Right kidney (tissue), 1 donor: ENCODE measurements at regions not wholly inside any gene's neighbourhood (a gene's known extent, or its start where the extent isn't known, plus 50 kb on each side); places are given as distances from the start of the nearest gene placed in this dataset.
"Not testable (repeated sequence)": the region's sequence is repeated elsewhere in the genome, so short reads cannot be mapped to it uniquely, and the experiment has no call there.

Source experiments
- DNase-seq: peaks from one replicate; pipeline ENCODE4 v3.0.0-alpha.2; 2016

DNA sequence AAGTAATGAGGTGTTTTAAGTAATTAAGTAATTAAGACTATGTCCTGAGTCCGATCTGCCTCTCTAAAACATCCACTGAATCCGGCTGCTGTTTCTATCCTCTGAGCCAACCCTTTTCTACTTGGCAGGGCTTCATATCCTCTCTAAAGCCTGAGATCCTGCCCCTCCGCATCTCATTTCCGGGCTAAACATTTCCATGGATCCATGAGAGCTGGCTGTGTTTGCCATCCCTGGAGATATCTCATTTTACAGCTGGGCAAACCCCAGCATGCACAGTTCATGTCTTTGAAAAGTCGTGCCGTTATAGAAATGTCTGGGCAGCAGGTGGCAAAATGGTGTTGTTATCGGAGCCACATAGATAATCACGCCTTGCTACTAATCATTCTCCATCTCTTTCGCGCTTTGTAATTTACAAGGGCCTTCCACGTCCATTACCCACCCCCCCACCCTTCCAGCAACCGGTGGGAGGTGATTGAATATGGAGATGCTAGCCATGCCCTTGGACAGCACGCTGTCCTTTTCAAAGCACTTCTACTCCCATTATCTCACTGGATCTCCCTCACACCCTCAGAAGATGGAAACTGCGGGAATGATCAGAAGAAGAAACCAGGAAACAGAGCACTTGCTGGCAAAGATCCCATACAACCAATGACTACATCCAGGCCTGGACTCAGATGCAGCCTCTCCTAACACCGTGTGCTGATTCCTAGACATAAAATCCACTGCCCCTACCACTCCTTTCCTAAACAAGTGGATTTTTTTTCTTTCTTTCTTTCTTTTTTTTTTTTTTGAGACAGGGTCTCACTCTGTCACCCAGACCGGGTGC, 1189.2 kb downstream of the TYW1 start:
- no peak for DNase-seq

DNA sequence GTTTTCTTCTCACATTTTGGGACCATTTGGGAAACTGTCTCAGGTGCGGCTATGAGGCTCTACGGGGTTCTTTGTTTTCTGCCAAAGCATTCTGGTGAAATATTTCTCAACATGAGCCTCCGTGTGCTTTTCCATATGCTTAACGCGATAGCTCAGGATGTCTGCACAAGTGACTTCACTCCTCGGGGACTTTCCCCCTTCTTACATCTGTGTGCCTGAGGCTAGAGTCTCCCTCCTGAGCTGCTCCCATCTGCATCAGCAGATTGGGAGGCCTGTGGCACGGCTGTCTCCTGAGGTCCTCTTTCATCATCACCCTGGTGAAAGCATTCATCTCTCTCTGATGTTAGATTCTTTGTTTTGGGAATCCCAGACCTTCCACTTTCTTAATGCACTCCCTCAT, 1190.9 kb downstream of the TYW1 start:
- DNase-seq, result no peak

GRCh38 chr7:68192941-68193340, 1196.3 kb downstream of the TYW1 start:
- no peak for DNase-seq

DNA sequence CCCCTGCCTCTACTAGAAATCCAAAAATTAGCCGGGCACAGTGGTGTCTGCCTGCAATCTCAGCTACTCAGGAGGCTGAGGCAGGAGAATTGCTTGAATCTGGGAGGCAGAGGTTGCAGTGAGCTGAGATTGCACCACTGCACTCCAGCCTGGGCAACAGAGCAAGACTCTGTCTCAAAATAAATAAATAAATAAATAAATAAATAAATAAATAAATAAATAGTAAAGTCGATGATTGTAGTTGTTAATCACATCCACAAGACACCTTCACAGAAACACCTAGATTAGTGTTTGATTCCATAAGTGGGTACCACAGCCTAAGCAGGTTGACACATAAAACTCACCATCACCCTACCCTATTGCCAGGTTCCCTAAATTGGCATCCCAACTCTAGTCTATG, 1199.0 kb downstream of the TYW1 start:
- not testable (repeated sequence) for DNase-seq

- no peak for DNase-seq
These were observed 1203.5 kb downstream of the TYW1 start for GRCh38 chr7:68200051-68200670.

DNA sequence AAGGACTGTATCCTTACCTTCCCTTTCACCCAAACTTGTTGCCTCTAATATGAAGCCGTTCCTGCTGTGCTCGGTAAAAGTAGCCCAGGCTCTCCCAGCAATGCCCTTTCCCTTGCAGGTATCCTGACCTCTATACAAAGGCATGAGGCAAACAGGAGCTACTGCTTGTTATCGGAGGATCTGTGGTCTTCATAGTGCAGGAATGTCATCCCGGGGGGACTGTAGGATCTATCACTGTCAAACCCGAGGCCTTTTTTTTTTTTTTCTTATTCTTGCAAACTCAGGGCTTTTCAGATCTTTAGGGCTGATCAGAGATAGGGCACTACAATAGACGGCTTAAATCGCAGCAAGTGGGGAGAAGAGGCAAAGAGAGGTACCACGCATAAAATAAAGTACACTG, 1206.6 kb downstream of the TYW1 start:
- DNase-seq, result no peak

DNA sequence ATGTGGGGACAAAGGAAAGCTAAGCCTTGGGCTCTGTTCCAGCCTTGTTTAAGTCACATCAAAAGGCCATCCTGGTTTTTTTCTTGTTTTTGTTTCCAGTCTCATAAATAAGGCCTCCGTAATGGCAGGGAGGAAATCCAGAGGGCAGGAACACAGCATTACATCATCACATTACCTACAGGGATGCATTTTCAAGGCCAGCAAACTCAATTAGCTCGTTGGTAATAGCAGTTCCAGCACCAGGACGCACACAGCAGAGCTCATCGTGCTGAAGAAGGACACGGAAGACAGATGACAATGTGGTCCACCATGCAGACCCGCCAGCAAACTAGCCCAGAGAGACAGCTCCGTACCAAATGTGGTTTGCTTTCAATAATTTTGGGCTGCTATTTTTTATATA, 1209.2 kb downstream of the TYW1 start:
- DNase-seq, result no peak

GRCh38 chr7:68206946-68207485, 1210.4 kb downstream of the TYW1 start:
- DNase-seq, result no peak

DNA sequence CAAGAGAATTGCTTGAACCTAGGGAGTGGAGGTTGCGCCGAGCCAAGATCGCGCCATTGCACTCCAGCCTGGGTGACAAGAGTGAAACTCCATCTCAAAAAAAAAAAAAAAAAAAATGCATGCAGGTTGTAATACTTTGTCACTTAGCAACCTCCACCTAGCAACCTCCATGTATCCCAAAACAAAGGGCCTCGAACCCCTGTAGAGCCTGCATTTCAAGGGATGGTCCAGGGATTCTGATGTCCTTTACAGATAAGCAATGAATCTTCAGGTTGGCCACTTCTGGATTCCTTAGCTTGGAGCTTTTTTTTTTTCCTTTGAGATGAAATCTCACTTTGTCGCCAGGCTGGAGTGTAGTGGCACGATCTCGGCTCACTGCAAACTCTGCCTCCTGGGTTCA, 1211.0 kb downstream of the TYW1 start:
- DNase-seq, result no peak

DNA sequence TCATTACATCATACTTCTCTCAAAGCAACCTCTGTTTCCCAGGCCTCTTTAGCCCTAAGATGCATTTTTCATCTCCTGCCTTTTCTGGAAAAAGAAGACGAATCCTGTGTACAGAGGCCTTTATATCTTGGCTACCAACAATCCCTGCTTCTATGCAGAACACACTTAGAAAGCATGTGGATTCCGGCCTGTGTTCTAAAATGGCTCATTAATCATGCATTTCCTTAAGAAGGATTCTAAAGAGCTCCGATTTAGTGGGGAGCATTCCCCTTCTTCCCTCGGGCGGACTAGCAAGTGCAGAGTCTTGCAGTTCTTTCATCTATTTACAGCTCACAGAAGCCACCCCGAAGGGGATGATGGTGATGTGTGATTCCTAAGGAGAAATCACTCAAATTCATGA, 1212.9 kb downstream of the TYW1 start:
- no peak for DNase-seq

GRCh38 chr7:68213838-68214237, 1217.2 kb downstream of the TYW1 start:
- no peak for DNase-seq

GRCh38 chr7:68216051-68216450, 1219.4 kb downstream of the TYW1 start:
- DNase-seq, result no peak

DNA sequence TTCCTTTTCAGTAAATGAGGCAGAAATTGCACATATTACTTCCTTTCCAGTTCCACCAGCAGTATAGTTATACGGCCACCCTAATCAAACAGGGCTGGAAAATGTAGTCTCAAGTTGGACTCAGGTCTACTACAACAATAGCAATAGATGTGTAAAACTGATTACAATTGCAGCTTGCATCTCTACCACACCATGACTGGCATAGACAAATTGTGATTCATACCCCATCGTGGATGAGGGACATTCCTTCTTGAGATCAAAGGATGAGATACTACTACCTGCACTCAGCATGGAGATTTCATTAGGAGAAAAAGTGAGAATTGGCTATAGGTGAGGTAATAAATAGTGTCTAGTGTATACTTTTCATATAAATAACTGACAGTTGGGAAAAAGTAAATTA, 1220.8 kb downstream of the TYW1 start:
- no peak for DNase-seq

DNA sequence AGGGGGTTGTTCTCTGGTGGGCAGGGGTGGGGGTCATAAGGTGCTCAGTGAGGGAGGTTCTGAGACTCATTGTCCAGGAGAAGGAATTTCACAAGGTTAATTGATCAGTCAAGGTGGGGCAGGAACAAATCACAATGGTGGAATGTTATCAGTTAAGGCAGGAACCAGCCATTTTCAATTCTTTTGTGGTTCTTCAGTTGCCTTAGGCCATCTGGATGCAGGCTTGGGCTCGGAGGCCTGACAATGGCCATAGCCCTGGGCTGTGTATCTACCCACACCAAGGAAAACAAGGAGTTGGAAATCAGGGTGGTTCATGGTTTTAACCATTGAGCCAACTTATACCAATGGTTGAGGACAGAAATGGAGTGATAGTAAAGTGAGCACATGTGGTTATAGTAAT, 1221.8 kb downstream of the TYW1 start:
- DNase-seq, result no peak

GRCh38 chr7:68222311-68222710, 1225.7 kb downstream of the TYW1 start:
- DNase-seq, result no peak

GRCh38 chr7:68224041-68224741, 1227.6 kb downstream of the TYW1 start:
- DNase-seq, result peak; percentile 32

DNA sequence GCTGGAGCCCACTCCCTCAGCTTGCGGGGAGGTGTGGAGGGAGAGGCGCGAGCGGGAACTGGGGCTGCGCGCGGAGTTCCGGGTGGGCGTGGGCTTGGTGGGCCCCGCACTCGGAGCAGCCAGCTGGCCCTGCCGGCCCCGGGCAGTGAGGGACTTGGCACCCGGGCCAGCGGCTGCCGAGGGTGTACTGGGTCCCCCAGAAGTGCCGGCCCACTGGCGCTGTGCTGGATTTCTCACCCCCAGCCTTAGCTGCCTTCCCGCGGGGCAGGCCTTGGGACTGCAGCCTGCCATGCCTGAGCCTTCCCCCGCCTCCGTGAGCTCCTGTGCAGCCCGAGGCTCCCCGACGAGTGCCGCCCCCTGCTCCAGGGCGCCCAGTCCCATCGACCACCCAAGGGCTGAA, 1234.4 kb downstream of the TYW1 start:
- not testable (repeated sequence) for DNase-seq

DNA sequence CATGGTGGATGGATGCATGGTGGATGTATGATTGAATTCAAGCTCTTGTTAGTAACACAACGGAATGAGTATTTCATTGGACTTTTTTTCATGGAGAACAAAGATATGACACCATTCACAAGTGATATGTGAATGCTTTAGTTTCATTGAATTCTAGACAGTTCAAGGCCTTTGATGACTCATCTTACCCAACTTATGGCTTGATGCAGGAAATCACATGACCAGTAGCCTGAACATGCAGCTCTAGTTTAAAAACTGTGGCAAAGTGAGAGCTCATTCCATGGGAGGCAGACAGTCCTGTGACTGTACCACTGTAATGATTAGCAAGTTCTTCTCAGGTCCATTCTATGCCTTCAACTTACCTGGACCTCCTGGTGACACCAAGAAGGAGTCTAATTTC, 1239.3 kb downstream of the TYW1 start:
- DNase-seq, result no peak

DNA sequence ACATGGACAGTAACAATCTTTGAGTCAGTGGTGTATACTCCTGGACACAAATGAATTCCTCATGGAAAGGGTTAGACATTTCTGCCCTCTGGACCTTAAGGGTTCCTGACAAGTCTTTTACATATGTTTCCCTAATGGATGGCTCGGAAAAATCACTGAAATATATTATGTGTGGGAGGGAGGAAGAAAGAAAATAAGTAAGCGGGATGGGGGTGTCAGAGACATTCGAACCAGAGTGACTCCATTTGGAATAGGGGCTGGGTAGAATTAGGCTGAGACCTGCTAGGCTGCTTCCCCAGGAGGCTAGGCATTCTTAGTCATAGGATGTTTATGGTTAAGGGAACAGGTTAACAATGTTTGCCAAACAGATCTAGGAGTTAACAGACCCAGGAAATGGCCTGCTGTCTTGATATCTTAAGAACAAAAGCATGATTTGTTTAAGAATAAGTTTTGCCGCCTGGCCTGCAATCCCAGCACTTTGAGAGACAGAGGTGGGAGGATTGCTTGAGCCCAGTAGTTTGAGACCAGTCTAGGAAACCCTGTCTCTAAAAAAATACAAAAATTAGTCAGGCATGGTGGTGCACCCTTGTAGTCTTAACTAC, 1241.7 kb downstream of the TYW1 start:
- no peak for DNase-seq

GRCh38 chr7:68243128-68243527, 1246.5 kb downstream of the TYW1 start:
- no peak for DNase-seq

DNA sequence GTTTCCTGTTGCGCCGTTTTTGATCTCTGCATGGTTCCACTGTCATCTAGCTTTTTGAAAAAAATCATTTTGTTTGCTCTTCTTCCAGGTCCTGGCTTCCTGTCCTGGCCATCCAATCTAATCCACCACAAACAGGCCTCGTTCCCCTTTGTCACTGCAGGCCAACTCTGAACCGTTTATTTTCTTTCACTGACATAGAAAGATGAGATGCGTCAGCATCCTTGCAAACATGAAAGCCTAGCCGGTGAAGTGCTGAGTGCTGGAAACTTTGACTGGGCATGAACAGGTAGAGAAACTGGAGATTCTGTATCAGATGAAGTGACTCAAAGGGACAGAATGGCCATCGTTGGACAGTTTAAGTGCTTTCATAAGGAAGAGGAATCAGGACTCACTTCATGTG, 1247.8 kb downstream of the TYW1 start:
- no peak for DNase-seq

GRCh38 chr7:68245688-68246087, 1249.1 kb downstream of the TYW1 start:
- DNase-seq, result no peak

DNA sequence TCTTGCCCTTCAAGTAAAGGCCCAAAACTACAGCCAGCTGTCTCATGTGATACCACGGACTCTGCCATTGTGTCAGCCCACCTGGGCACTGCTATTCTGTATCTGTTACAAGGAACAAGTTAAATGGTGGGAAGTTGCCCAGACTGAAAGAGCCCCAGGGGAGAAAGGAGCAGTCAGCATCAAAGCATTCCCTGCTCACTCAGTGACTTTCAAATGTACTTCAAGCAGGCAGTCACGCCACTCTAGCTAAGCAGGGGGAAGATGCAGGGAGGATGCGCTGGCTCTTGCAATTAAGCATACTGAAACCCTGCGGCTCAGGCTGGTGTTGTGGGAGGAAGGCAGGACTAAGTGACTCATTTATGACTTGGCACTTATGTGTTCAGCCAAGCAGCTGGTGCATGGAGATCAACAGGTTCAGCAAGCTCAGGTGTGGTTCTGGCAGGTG, 1249.6 kb downstream of the TYW1 start:
- DNase-seq, result peak; percentile 33
